Endothelial cell of umbilical vein (primary cell): ENCODE measurements at regions not wholly inside any gene's neighbourhood (a gene's known extent, or its start where the extent isn't known, plus 50 kb on each side); places are given as distances from the start of the nearest gene placed in this dataset.

ENCODE experiments used
- BruUV-seq: library from RNA; stranded (reverse); fragments of 400-500 nt; replicated peaks from 2 replicates; lab custom pipeline; 2021; lab: Mats Ljungman, UMichigan
- CTCF ChIA-PET: fragments of 300-600, 350-600 bp; sonication (Branson Sonifier 250); formaldehyde crosslinking; loops from one replicate; lab custom pipeline; 2021; ENCODE audit warnings: antibody characterized with exemption, inconsistent platforms; lab: Charles Lee
- POLR2A ChIA-PET: fragments of 300-600, 350-600 bp; sonication (Branson Sonifier 250); formaldehyde crosslinking; loops from one replicate; lab custom pipeline; 2021; ENCODE audit warnings: antibody characterized with exemption, inconsistent platforms; lab: Charles Lee
- DNase-seq: peaks from one replicate; pipeline ENCODE4 v3.0.0-alpha.2; 2011; ENCODE audit warnings: low read depth, low spot score
- FAIRE-seq: peaks from 2 replicates; lab custom pipeline; 2011; peaks lifted over from hg19 to GRCh38; lab: Jason Lieb, UNC
- H2AFZ ChIP-seq: 2 replicates; pipeline ENCODE4 v1.6.0; 2012; ENCODE audit warnings: low read depth, low read length, control low read depth, inconsistent platforms
- H3K27ac ChIP-seq: 2 replicates; pipeline ENCODE4 v1.5.1; 2011; ENCODE audit warnings: low read depth, mild to moderate bottlenecking, control low read depth, low read length, moderate library complexity; ENCODE audit not compliant: insufficient read depth
- H3K27me3 ChIP-seq, 2 experiments: 2 replicates each; pipeline versions ENCODE4 v1.6.0 to v1.6.1; 2011; ENCODE audit warnings: low read length in 2 of 2, mixed read lengths in 1 of 2; ENCODE audit not compliant: control insufficient read depth in 2 of 2, insufficient read depth in 2 of 2
- H3K36me3 ChIP-seq, 2 experiments: 2 replicates in 1 of 2; 3 replicates in 1 of 2; pipeline ENCODE4 v1.5.1; 2011; ENCODE audit warnings: low read length in 2 of 2, mild to moderate bottlenecking in 1 of 2, moderate library complexity in 1 of 2; ENCODE audit not compliant: control insufficient read depth in 2 of 2, insufficient read depth in 2 of 2; ENCODE audit errors: extremely low read depth in 1 of 2
- H3K4me1 ChIP-seq: 3 replicates; pipeline ENCODE4 v1.5.1; 2011; ENCODE audit warnings: mild to moderate bottlenecking, low read length; ENCODE audit not compliant: control insufficient read depth, insufficient read depth; ENCODE audit errors: extremely low read depth
- H3K4me2 ChIP-seq: 2 replicates; pipeline ENCODE4 v1.6.1; 2011; ENCODE audit warnings: low read length, control low read depth, mixed read lengths; ENCODE audit not compliant: insufficient read depth
- H3K4me3 ChIP-seq, 3 experiments: fragments of 200-600 bp in 1 of 3; sonication (generic), shearing (Covaris generic) in 1 of 3; replicated peaks in 1 of 3; 2 replicates each; pipeline ENCODE4 v1.5.1; 2011 to 2016; ENCODE audit warnings: control low read depth in 3 of 3, low read length in 3 of 3, mild to moderate bottlenecking in 2 of 3, inconsistent platforms in 1 of 3, low read depth in 1 of 3, moderate library complexity in 1 of 3; ENCODE audit not compliant: insufficient read depth in 1 of 3
- H3K79me2 ChIP-seq: 2 replicates; pipeline ENCODE4 v1.6.0; 2012; ENCODE audit warnings: low read length, inconsistent platforms; ENCODE audit not compliant: control insufficient read depth, insufficient read depth
- H3K9ac ChIP-seq: replicated peaks from 2 replicates; pipeline ENCODE3; 2011; ENCODE audit warnings: low read length, control low read depth; ENCODE audit not compliant: insufficient read depth; ENCODE audit errors: extremely low read depth
- H3K9me1 ChIP-seq: replicated peaks from 3 replicates; pipeline ENCODE4 v1.6.0; 2011; ENCODE audit warnings: mild to moderate bottlenecking, low read length; ENCODE audit not compliant: control insufficient read depth, insufficient read depth; ENCODE audit errors: extremely low read depth
- H3K9me3 ChIP-seq: replicated peaks from 2 replicates; pipeline ENCODE4 v1.5.1; 2012; ENCODE audit warnings: low read length, inconsistent platforms; ENCODE audit not compliant: control insufficient read depth, insufficient read depth
- H4K20me1 ChIP-seq: replicated peaks from 2 replicates; pipeline ENCODE3; 2011; ENCODE audit warnings: mild to moderate bottlenecking, low read length; ENCODE audit not compliant: control insufficient read depth, insufficient read depth; ENCODE audit errors: extremely low read depth
- CTCF ChIP-seq, 2 donors: IDR thresholded peaks; 1 replicate in 1 of 2; 2 replicates in 1 of 2; pipeline ENCODE4 v1.5.1; 2011; ENCODE audit warnings: low read length in 2 of 2, mild to moderate bottlenecking in 2 of 2, moderate library complexity in 2 of 2, control low read depth in 1 of 2, inconsistent platforms in 1 of 2, low read depth in 1 of 2; ENCODE audit not compliant: insufficient read depth in 1 of 2; ENCODE audit errors: extremely low read depth in 1 of 2
- EZH2 ChIP-seq: IDR thresholded peaks from 2 replicates; pipeline ENCODE4 v1.6.1; 2012; ENCODE audit warnings: borderline replicate concordance, low read depth, mild to moderate bottlenecking, moderate library complexity, low read length, inconsistent platforms; ENCODE audit not compliant: severe bottlenecking
- FOS ChIP-seq: IDR thresholded peaks from 2 replicates; pipeline ENCODE4 v1.6.1; 2011; ENCODE audit warnings: mild to moderate bottlenecking, low read length, moderate library complexity, borderline replicate concordance; ENCODE audit not compliant: insufficient read depth
- GATA2 ChIP-seq: IDR thresholded peaks from 2 replicates; pipeline ENCODE4 v1.7.0; 2011; ENCODE audit warnings: low read depth, mild to moderate bottlenecking, moderate library complexity, mixed read lengths, low read length; ENCODE audit not compliant: insufficient read length, insufficient read depth
- JUN ChIP-seq: IDR thresholded peaks from 2 replicates; pipeline ENCODE4 v1.6.1; 2011; ENCODE audit warnings: borderline replicate concordance, low read depth; ENCODE audit not compliant: insufficient read length, insufficient read depth
- MYC ChIP-seq: IDR thresholded peaks from one replicate; pipeline ENCODE4 v1.6.1; 2011; ENCODE audit warnings: mild to moderate bottlenecking, low read depth, low read length
- POLR2AphosphoS5 ChIP-seq: IDR thresholded peaks from 2 replicates; pipeline ENCODE4 v1.6.1; 2012; ENCODE audit warnings: low read depth, mild to moderate bottlenecking, control low read depth, low read length, moderate library complexity; ENCODE audit not compliant: insufficient read depth
- dilution Hi-C: fragments of 300-500 bp; cut with MboI; formaldehyde crosslinking; loops from one replicate; pipeline ENCODE4 v1.15.0; 2019; ENCODE audit warnings: low sequenced_read_pairs; ENCODE audit not compliant: extremely low pct_ligation_motif_present
- intact Hi-C: fragments of 100-400 bp; cut with micrococcal nuclease; formaldehyde crosslinking; loops from one replicate; pipeline ENCODE4 v1.10.0; 2022
- TF ChIP-seq, protein P1 (sequence below): IDR thresholded peaks from 2 replicates; pipeline ENCODE4 v1.6.1; 2011; ENCODE audit not compliant: insufficient read depth, insufficient read length

DNA sequence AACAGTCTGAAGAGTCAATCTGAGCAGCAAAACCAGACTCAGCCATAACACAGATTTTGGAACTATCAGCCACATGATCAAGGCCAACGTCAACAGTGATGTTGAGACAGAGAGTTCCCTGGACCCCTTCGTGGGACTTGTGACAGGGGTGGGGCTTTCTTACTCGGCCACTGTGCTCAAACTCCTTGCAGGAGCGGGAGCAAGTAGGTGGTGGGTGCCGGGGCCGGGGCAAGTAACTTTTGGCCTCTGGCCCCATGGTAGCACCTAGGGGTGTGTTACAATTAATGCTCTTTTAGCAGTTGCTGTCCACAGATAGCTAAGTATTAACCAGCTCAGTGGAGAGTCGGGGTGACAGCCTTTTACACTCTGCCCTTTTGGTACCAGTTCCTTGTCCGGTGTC, 384.4 kb downstream of the NUAK1 start:
- H3K9me3 ChIP-seq: no peaks in the 10 kb centered on the region
- no peak overlapping the region for H3K9ac ChIP-seq
- no TSS peak for BruUV-seq
- H3K27ac ChIP-seq: no peak overlapping the region
- H3K4me2 ChIP-seq: no peak overlapping the region
- ChIA-PET CTCF (no interaction called here), POLR2A (no interaction called here)
- no peak overlapping the region for H3K4me3 ChIP-seq
- H3K36me3 ChIP-seq: no peaks in the 10 kb centered on the region
- peaks cover 0 to 38% of the 10 kb centered on the region in 2 experiments for H3K27me3 ChIP-seq
- no peak for DNase-seq
- no peaks in the 10 kb centered on the region for H4K20me1 ChIP-seq
- no peaks in the 10 kb centered on the region for H3K79me2 ChIP-seq
- TF ChIP-seq FOS: no peak
- TF ChIP-seq, protein P1, sequence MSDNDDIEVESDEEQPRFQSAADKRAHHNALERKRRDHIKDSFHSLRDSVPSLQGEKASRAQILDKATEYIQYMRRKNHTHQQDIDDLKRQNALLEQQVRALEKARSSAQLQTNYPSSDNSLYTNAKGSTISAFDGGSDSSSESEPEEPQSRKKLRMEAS: no peak
- no peak for TF ChIP-seq MYC
- no peak for TF ChIP-seq EZH2
- no peak for TF ChIP-seq CTCF (IDR thresholded peaks at IDR 0.05; ENCODE audit: extremely low read depth in 1 of 2, insufficient read depth in 1 of 2, low read depth in 1 of 2, low read length in 2 of 2)
- no peak for TF ChIP-seq JUN
- TF ChIP-seq GATA2: no peak
- no peak for TF ChIP-seq POLR2AphosphoS5
- H3K4me1 ChIP-seq: no peaks in the 10 kb centered on the region
- H3K9me1 ChIP-seq: no peaks in the 10 kb centered on the region
- no peak for FAIRE-seq
- no peak overlapping the region for H2AFZ ChIP-seq
- dilution Hi-C loops (no loop called here), intact Hi-C loops (no loop called here)
